ENCODE measurements at regions not wholly inside any gene's neighbourhood (a gene's known extent, or its start where the extent isn't known, plus 50 kb on each side); places are given as distances from the start of the nearest gene placed in this dataset.

- Histone ChIP-seq H3K79me2 (ENCODE audit: insufficient read depth, low read length) (no peaks in the 10 kb centered on the region), H3K36me3 (ENCODE audit: insufficient read depth, low read length) (no peaks in the 10 kb centered on the region), H3K4me2 (ENCODE audit: low read length) (no peak overlapping the region), H3K4me3 (ENCODE audit: low read depth, low read length, poor library complexity, severe bottlenecking) (no peak overlapping the region), H3K9me2 (ENCODE audit: low read depth, low read length) (no peaks in the 10 kb centered on the region), H3F3A (ENCODE audit: insufficient read depth, low read length) (no peaks in the 10 kb centered on the region), H3K9me3 (ENCODE audit: low read length) (no peaks in the 10 kb centered on the region), H3K27ac (ENCODE audit: low read depth, low read length, poor library complexity, severe bottlenecking) (no peak overlapping the region), H2AFZ (ENCODE audit: low read length) (no peak overlapping the region), H3K9ac (ENCODE audit: low read length) (no peak overlapping the region), H3K27me3 (ENCODE audit: insufficient read depth, low read length) (no peaks in the 10 kb centered on the region), H4K20me1 (ENCODE audit: insufficient read depth, low read length) (no peaks in the 10 kb centered on the region), H3K4me1 (ENCODE audit: insufficient read depth, low read length, severe bottlenecking) (no peaks in the 10 kb centered on the region)
- TF ChIP-seq EZH2 (IDR thresholded peaks at IDR 0.05; ENCODE audit: borderline replicate concordance, low read length) (no peak), CTCF (IDR thresholded peaks at IDR 0.05; ENCODE audit: low read length) (no peak)
These were observed 132.1 kb upstream of the ARL4C start for GRCh38 chr2:234628953-234629352.

- no peaks in the 10 kb centered on the region for H3K79me2 ChIP-seq (ENCODE audit: insufficient read depth, low read length)
- H2AFZ ChIP-seq (ENCODE audit: low read length), result no peak overlapping the region
- H3K9me3 ChIP-seq (ENCODE audit: low read length), result no peaks in the 10 kb centered on the region
- TF ChIP-seq EZH2 (IDR thresholded peaks at IDR 0.05; ENCODE audit: borderline replicate concordance, low read length), result no peak
- no peak for TF ChIP-seq CTCF (IDR thresholded peaks at IDR 0.05; ENCODE audit: low read length)
- no peak overlapping the region for H3K27ac ChIP-seq (ENCODE audit: low read depth, low read length, poor library complexity, severe bottlenecking)
- H3K9me2 ChIP-seq (ENCODE audit: low read depth, low read length), result no peaks in the 10 kb centered on the region
- H3K4me3 ChIP-seq (ENCODE audit: low read depth, low read length, poor library complexity, severe bottlenecking), result no peak overlapping the region
- no peaks in the 10 kb centered on the region for H3K4me1 ChIP-seq (ENCODE audit: insufficient read depth, low read length, severe bottlenecking)
- H4K20me1 ChIP-seq (ENCODE audit: insufficient read depth, low read length), result no peaks in the 10 kb centered on the region
- H3K4me2 ChIP-seq (ENCODE audit: low read length), result no peak overlapping the region
- no peaks in the 10 kb centered on the region for H3F3A ChIP-seq (ENCODE audit: insufficient read depth, low read length)
- H3K9ac ChIP-seq (ENCODE audit: low read length), result no peak overlapping the region
- H3K27me3 ChIP-seq (ENCODE audit: insufficient read depth, low read length), result no peaks in the 10 kb centered on the region
- H3K36me3 ChIP-seq (ENCODE audit: insufficient read depth, low read length), result no peaks in the 10 kb centered on the region
These were observed 130.4 kb upstream of the ARL4C start for GRCh38 chr2:234627308-234627707.

- Histone ChIP-seq H4K20me1 (ENCODE audit: insufficient read depth, low read length) (no peaks in the 10 kb centered on the region), H3K9me2 (ENCODE audit: low read depth, low read length) (no peaks in the 10 kb centered on the region), H3K4me3 (ENCODE audit: low read depth, low read length, poor library complexity, severe bottlenecking) (no peak overlapping the region), H3K79me2 (ENCODE audit: insufficient read depth, low read length) (no peaks in the 10 kb centered on the region), H2AFZ (ENCODE audit: low read length) (no peak overlapping the region), H3K4me1 (ENCODE audit: insufficient read depth, low read length, severe bottlenecking) (no peaks in the 10 kb centered on the region), H3K27ac (ENCODE audit: low read depth, low read length, poor library complexity, severe bottlenecking) (no peak overlapping the region), H3K9ac (ENCODE audit: low read length) (no peak overlapping the region), H3K36me3 (ENCODE audit: insufficient read depth, low read length) (no peaks in the 10 kb centered on the region), H3K4me2 (ENCODE audit: low read length) (no peak overlapping the region), H3F3A (ENCODE audit: insufficient read depth, low read length) (no peaks in the 10 kb centered on the region), H3K9me3 (ENCODE audit: low read length) (no peaks in the 10 kb centered on the region), H3K27me3 (ENCODE audit: insufficient read depth, low read length) (no peaks in the 10 kb centered on the region)
- TF ChIP-seq EZH2 (IDR thresholded peaks at IDR 0.05; ENCODE audit: borderline replicate concordance, low read length), result no peak
- TF ChIP-seq CTCF (IDR thresholded peaks at IDR 0.05; ENCODE audit: low read length), result no peak
These were observed 129.8 kb upstream of the ARL4C start for GRCh38 chr2:234626566-234627130.

Measured in OCI-LY1 (cell line).